Panc1 (cell line): ENCODE measurements at regions not wholly inside any gene's neighbourhood (a gene's known extent, or its start where the extent isn't known, plus 50 kb on each side); places are given as distances from the start of the nearest gene placed in this dataset.

Experiments used
- CTCF ChIP-seq: fragments of 450-650 bp; IDR thresholded peaks from 2 replicates; pipeline ENCODE4 v1.5.1; 2017; ENCODE audit warnings: mild to moderate bottlenecking
- POLR2AphosphoS5 ChIP-seq: IDR thresholded peaks from 2 replicates; pipeline ENCODE4 v1.6.1; 2012; ENCODE audit warnings: mild to moderate bottlenecking, low read depth, low read length, moderate library complexity
- REST ChIP-seq, 2 experiments: IDR thresholded peaks; 2 replicates each; pipeline ENCODE4 v1.6.1; 2011 to 2012; ENCODE audit warnings: low read depth in 2 of 2, control low read depth in 1 of 2, low read length in 1 of 2, mild to moderate bottlenecking in 1 of 2, moderate library complexity in 1 of 2; ENCODE audit not compliant: insufficient read depth in 1 of 2
- TCF7L2 ChIP-seq: IDR thresholded peaks from 2 replicates; pipeline ENCODE4 v1.6.1; 2011; ENCODE audit warnings: mild to moderate bottlenecking, low read depth, low read length, inconsistent platforms

- no peak for TF ChIP-seq CTCF
- TF ChIP-seq REST (IDR thresholded peaks at IDR 0.05; ENCODE audit: insufficient read depth in 1 of 2, low read depth in 2 of 2, low read length in 1 of 2), result no peak
- no peak for TF ChIP-seq TCF7L2
- no peak for TF ChIP-seq POLR2AphosphoS5
Observed at GRCh38 chr14:76612654-76613053, 148.6 kb upstream of the VASH1 start.
